RWPE2 (cell line): ENCODE measurements at regions not wholly inside any gene's neighbourhood (a gene's known extent, or its start where the extent isn't known, plus 50 kb on each side); places are given as distances from the start of the nearest gene placed in this dataset.
A peak's percentile ranks its signal among the peaks of the same experiment; 100 is the strongest.

Source experiments
- ATAC-seq: fragments of 200-7000 bp; cut with Tn5 transposase; 3 replicates; pipeline ENCODE4 v1.9.1; 2021; ENCODE audit warnings: low read depth
- DNase-seq: peaks from one replicate; pipeline ENCODE4 v3.0.0-alpha.2; 2020; ENCODE audit warnings: low spot score
- H3K27ac ChIP-seq: fragments of 450-650 bp; 2 replicates; pipeline ENCODE4 v1.5.1; 2017; ENCODE audit warnings: mild to moderate bottlenecking; ENCODE audit not compliant: poor library complexity, severe bottlenecking
- H3K27me3 ChIP-seq: fragments of 250-450 bp; sonication (Bioruptor Pico); 2 replicates; pipeline ENCODE4 v1.5.1; 2021; ENCODE audit warnings: mild to moderate bottlenecking, moderate library complexity; ENCODE audit not compliant: insufficient read depth, poor library complexity, severe bottlenecking
- H3K36me3 ChIP-seq: fragments of 250-450 bp; sonication (Bioruptor Pico); 2 replicates; pipeline ENCODE4 v1.5.1; 2020; ENCODE audit warnings: low read depth, mild to moderate bottlenecking, moderate library complexity
- H3K4me1 ChIP-seq: fragments of 250-450 bp; sonication (Bioruptor Pico); 2 replicates; pipeline ENCODE4 v1.5.1; 2021; ENCODE audit warnings: mild to moderate bottlenecking, moderate library complexity; ENCODE audit not compliant: insufficient read depth, poor library complexity, severe bottlenecking
- H3K4me3 ChIP-seq: fragments of 250-450 bp; sonication (Bioruptor Pico); 2 replicates; pipeline ENCODE4 v1.5.1; 2021; ENCODE audit warnings: mild to moderate bottlenecking, moderate library complexity; ENCODE audit not compliant: severe bottlenecking
- H3K9me3 ChIP-seq: fragments of 250-450 bp; sonication (Bioruptor Pico); 2 replicates; pipeline ENCODE4 v1.5.1; 2021; ENCODE audit warnings: mild to moderate bottlenecking, moderate library complexity; ENCODE audit not compliant: severe bottlenecking
- TF ChIP-seq, protein P1 (sequence below): fragments of 450-650 bp; IDR thresholded peaks from one replicate; pipeline ENCODE4 v1.5.1; 2017; ENCODE audit warnings: mild to moderate bottlenecking, moderate library complexity; ENCODE audit not compliant: poor library complexity, severe bottlenecking

DNA sequence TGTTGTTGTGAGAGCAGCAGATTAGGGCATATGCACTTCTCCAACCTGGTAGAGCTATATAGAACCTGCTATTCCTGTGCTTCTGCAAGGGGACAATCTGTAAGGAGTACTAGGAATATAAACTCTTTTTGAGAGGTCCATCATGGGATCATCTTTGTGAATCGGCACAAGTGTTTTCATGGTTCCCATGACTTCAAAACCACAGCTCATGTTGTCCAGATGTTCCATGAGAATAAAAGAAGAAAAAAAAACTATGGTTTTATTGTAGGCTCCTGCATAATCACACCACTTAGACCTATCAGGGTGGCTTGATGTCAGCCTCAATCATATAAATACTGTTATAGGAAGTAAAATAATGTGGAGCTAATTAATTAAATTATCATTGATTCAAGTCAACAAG lies 311.4 kb upstream of the ATP2B1 start:
- Histone ChIP-seq H3K27me3 (no peaks in the 10 kb centered on the region), H3K9me3 (no peaks in the 10 kb centered on the region), H3K27ac (no peak overlapping the region), H3K4me1 (peaks cover 4% of the 10 kb centered on the region), H3K36me3 (no peaks in the 10 kb centered on the region), H3K4me3 (no peak overlapping the region)
- TF ChIP-seq, protein P1, sequence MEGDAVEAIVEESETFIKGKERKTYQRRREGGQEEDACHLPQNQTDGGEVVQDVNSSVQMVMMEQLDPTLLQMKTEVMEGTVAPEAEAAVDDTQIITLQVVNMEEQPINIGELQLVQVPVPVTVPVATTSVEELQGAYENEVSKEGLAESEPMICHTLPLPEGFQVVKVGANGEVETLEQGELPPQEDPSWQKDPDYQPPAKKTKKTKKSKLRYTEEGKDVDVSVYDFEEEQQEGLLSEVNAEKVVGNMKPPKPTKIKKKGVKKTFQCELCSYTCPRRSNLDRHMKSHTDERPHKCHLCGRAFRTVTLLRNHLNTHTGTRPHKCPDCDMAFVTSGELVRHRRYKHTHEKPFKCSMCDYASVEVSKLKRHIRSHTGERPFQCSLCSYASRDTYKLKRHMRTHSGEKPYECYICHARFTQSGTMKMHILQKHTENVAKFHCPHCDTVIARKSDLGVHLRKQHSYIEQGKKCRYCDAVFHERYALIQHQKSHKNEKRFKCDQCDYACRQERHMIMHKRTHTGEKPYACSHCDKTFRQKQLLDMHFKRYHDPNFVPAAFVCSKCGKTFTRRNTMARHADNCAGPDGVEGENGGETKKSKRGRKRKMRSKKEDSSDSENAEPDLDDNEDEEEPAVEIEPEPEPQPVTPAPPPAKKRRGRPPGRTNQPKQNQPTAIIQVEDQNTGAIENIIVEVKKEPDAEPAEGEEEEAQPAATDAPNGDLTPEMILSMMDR = no peak
- ATAC-seq (no peak), DNase-seq (no peak)

DNA sequence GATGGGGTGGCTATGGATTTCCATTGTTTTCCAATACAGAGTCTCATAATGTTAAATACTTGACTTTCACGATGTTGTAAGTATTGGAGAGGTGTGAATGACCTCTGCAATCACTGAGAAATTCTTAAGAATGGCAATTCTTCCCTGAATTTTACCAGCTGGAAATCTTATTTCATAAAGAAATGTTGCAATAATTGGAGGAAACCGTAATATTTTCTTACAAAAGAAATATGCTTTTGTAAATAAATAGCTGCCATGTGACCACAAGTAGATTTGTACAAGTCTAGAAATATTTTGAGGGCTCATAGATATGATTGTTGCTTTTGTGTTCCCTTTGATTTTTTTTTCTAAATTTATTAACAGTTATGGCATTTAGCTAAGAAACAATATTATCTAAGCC lies 308.7 kb upstream of the ATP2B1 start:
- DNase-seq = no peak
- H3K27ac ChIP-seq = no peak overlapping the region
- no peaks in the 10 kb centered on the region for H3K4me1 ChIP-seq
- no peaks in the 10 kb centered on the region for H3K27me3 ChIP-seq
- no peaks in the 10 kb centered on the region for H3K36me3 ChIP-seq
- H3K4me3 ChIP-seq = no peak overlapping the region
- H3K9me3 ChIP-seq = no peaks in the 10 kb centered on the region
- ATAC-seq = no peak
- TF ChIP-seq, protein P1 = no peak

DNA sequence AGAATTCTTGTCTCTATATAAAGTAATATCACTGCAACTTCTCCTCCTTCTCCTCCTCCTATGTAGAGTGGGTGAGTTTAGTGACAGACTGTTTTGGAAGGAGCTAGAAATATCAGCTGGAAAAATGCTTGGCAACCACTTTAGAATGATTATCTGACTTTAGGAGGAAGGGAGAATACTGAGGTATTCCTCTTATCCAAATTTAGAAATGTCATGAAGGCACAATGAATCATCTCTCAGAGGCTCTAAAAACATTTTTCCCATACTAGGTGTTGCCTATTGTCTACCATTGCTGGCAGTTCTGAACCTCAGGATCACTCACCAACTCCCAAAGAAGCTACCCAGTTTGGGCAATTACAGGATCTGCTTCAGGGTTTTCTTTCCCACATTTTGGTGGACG lies 306.6 kb upstream of the ATP2B1 start:
- DNase-seq = no peak
- TF ChIP-seq, protein P1 = no peak

DNA sequence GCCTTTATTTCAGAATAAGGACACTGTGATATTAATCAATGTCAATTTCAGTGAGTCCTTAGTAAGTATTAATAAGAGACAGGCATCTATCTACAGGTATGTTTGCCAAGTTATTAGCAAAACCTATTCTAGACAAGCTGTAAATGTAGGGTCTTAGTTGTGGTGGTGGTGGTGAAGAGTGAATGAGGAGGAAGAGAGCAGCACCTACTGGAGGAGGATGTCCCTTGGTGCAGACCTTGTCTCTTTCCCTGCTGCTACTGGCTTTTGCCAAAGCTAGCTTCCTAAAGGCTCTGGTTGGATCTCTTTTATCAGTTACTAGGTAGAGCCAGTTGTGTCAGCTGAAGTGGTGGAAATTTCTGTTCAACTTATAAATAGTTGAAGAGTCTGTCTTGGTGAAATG lies 304.8 kb upstream of the ATP2B1 start:
- TF ChIP-seq, protein P1 = peak; percentile 19
- no peak for DNase-seq
- Histone ChIP-seq H3K36me3 (no peaks in the 10 kb centered on the region), H3K9me3 (no peaks in the 10 kb centered on the region), H3K4me1 (no peaks in the 10 kb centered on the region), H3K27ac (no peak overlapping the region), H3K4me3 (no peak overlapping the region), H3K27me3 (no peaks in the 10 kb centered on the region)
- ATAC-seq = no peak

More for the DNA sequence above, 306.6 kb upstream of the ATP2B1 start:
- Histone ChIP-seq H3K36me3 (no peaks in the 10 kb centered on the region), H3K4me1 (no peaks in the 10 kb centered on the region), H3K27ac (no peak overlapping the region), H3K9me3 (no peaks in the 10 kb centered on the region), H3K27me3 (no peaks in the 10 kb centered on the region), H3K4me3 (no peak overlapping the region)
- peak; percentile 35; the same call in 1 of the 3 replicates for ATAC-seq

- H3K4me3 ChIP-seq = no peak overlapping the region
- DNase-seq = no peak
- no peak for ATAC-seq
- no peaks in the 10 kb centered on the region for H3K27me3 ChIP-seq
- TF ChIP-seq, protein P1 = peak; percentile 7
- H3K9me3 ChIP-seq = no peaks in the 10 kb centered on the region
- H3K36me3 ChIP-seq = no peaks in the 10 kb centered on the region
- H3K4me1 ChIP-seq = no peaks in the 10 kb centered on the region
- no peak overlapping the region for H3K27ac ChIP-seq
These were observed 301.5 kb upstream of the ATP2B1 start for GRCh38 chr12:90010089-90010488.
